ENCODE measurements at regions not wholly inside any gene's neighbourhood (a gene's known extent, or its start where the extent isn't known, plus 50 kb on each side); places are given as distances from the start of the nearest gene placed in this dataset.

GRCh38 chr10:8576281-8576680 lies 521.8 kb downstream of the GATA3 start:
- H3K4me1 Mint-ChIP-seq: no peaks in the 10 kb centered on the region
- H3K36me3 Mint-ChIP-seq (ENCODE audit: low read depth): no peaks in the 10 kb centered on the region
- H3K9me3 Mint-ChIP-seq: peaks cover 12% of the 10 kb centered on the region
- H3K27me3 Mint-ChIP-seq (ENCODE audit: low read depth, poor library complexity): peaks cover 38% of the 10 kb centered on the region
- TF ChIP-seq CTCF (IDR thresholded peaks at IDR 0.05): no peak
- H3K4me3 Mint-ChIP-seq: no peak overlapping the region
- no peak for DNase-seq
- H3K27ac Mint-ChIP-seq: no peak overlapping the region

- H3K27ac Mint-ChIP-seq: no peak overlapping the region
- no peak for DNase-seq
- H3K4me1 Mint-ChIP-seq: peaks cover 4% of the 10 kb centered on the region
- TF ChIP-seq CTCF (IDR thresholded peaks at IDR 0.05): no peak
- H3K9me3 Mint-ChIP-seq: peaks cover 12% of the 10 kb centered on the region
- H3K4me3 Mint-ChIP-seq: no peak overlapping the region
- no peaks in the 10 kb centered on the region for H3K36me3 Mint-ChIP-seq (ENCODE audit: low read depth)
- peaks cover 38% of the 10 kb centered on the region for H3K27me3 Mint-ChIP-seq (ENCODE audit: low read depth, poor library complexity)
These were observed 522.4 kb downstream of the GATA3 start for GRCh38 chr10:8576911-8577310.

- H3K4me3 Mint-ChIP-seq: no peak overlapping the region
- no peak for DNase-seq
- peaks cover 12% of the 10 kb centered on the region for H3K9me3 Mint-ChIP-seq
These were observed 523.2 kb downstream of the GATA3 start for GRCh38 chr10:8577686-8578085.

GRCh38 chr10:8581521-8582225 lies 527.2 kb downstream of the GATA3 start:
- Mint-ChIP-seq H3K4me3 (no peak overlapping the region), H3K27me3 (ENCODE audit: low read depth, poor library complexity) (peaks cover 44% of the 10 kb centered on the region), H3K27ac (no peak overlapping the region), H3K4me1 (peaks cover 6% of the 10 kb centered on the region), H3K36me3 (ENCODE audit: low read depth) (no peaks in the 10 kb centered on the region), H3K9me3 (no peaks in the 10 kb centered on the region)
- no peak for TF ChIP-seq CTCF (IDR thresholded peaks at IDR 0.05)
- no peak for DNase-seq

More at GRCh38 chr10:8577686-8578085, 523.2 kb downstream of the GATA3 start:
- H3K36me3 Mint-ChIP-seq (ENCODE audit: low read depth): no peaks in the 10 kb centered on the region
- H3K4me1 Mint-ChIP-seq: peaks cover 6% of the 10 kb centered on the region
- peaks cover 38% of the 10 kb centered on the region for H3K27me3 Mint-ChIP-seq (ENCODE audit: low read depth, poor library complexity)
- no peak overlapping the region for H3K27ac Mint-ChIP-seq
- TF ChIP-seq CTCF (IDR thresholded peaks at IDR 0.05): no peak

- peaks cover 47% of the 10 kb centered on the region for H3K27me3 Mint-ChIP-seq (ENCODE audit: low read depth, poor library complexity)
- H3K36me3 Mint-ChIP-seq (ENCODE audit: low read depth): no peaks in the 10 kb centered on the region
- peaks cover 11% of the 10 kb centered on the region for H3K4me1 Mint-ChIP-seq
- TF ChIP-seq CTCF (IDR thresholded peaks at IDR 0.05): no peak
- H3K27ac Mint-ChIP-seq: no peak overlapping the region
- H3K4me3 Mint-ChIP-seq: no peak overlapping the region
- no peaks in the 10 kb centered on the region for H3K9me3 Mint-ChIP-seq
- DNase-seq: no peak
These were observed 528.6 kb downstream of the GATA3 start for GRCh38 chr10:8583096-8583495.

GRCh38 chr10:8584666-8585065 lies 530.2 kb downstream of the GATA3 start:
- Mint-ChIP-seq H3K36me3 (ENCODE audit: low read depth) (no peaks in the 10 kb centered on the region), H3K27me3 (ENCODE audit: low read depth, poor library complexity) (peaks cover 50% of the 10 kb centered on the region), H3K27ac (no peak overlapping the region), H3K4me1 (peaks cover 21% of the 10 kb centered on the region), H3K9me3 (no peaks in the 10 kb centered on the region), H3K4me3 (no peak overlapping the region)
- no peak for TF ChIP-seq CTCF (IDR thresholded peaks at IDR 0.05)
- no peak for DNase-seq

All from nephron progenitor cell (in vitro differentiated cells).